Kidney capillary endothelial cell (primary cell): ENCODE measurements at regions not wholly inside any gene's neighbourhood (a gene's known extent, or its start where the extent isn't known, plus 50 kb on each side); places are given as distances from the start of the nearest gene placed in this dataset.

Experiments
- DNase-seq: peaks from one replicate; pipeline ENCODE4 v3.0.0-alpha.2; 2018; ENCODE audit warnings: low spot score

- DNase-seq = no peak
Observed at GRCh38 chr5:51908215-51908614, 525.0 kb downstream of the ISL1 start.

GRCh38 chr5:51944500-51945125 lies 561.4 kb downstream of the ISL1 start:
- DNase-seq = no peak

- DNase-seq = no peak
Observed at GRCh38 chr5:51958473-51958872, 575.2 kb downstream of the ISL1 start.

- DNase-seq = peak; percentile 22
Observed at GRCh38 chr5:51960617-51961121, 577.4 kb downstream of the ISL1 start.

GRCh38 chr5:51961154-51961562 lies 577.9 kb downstream of the ISL1 start:
- DNase-seq = no peak

GRCh38 chr5:51968756-51969155 lies 585.5 kb downstream of the ISL1 start:
- no peak for DNase-seq

- DNase-seq = no peak
Observed at GRCh38 chr5:51974834-51975233, 591.6 kb downstream of the ISL1 start.

GRCh38 chr5:51977014-51977413 lies 593.8 kb downstream of the ISL1 start:
- DNase-seq = no peak

- no peak for DNase-seq
Observed at GRCh38 chr5:51983161-51983560, 599.9 kb downstream of the ISL1 start.

GRCh38 chr5:51986733-51987132 lies 603.5 kb downstream of the ISL1 start:
- no peak for DNase-seq

- no peak for DNase-seq
Observed at GRCh38 chr5:51987239-51987638, 604.0 kb downstream of the ISL1 start.

- no peak for DNase-seq
Observed at GRCh38 chr5:51987669-51988209, 604.5 kb downstream of the ISL1 start.

GRCh38 chr5:51988634-51989033 lies 605.4 kb downstream of the ISL1 start:
- DNase-seq = no peak

- no peak for DNase-seq
Observed at GRCh38 chr5:51990241-51990640, 607.0 kb downstream of the ISL1 start.

- DNase-seq = no peak
Observed at GRCh38 chr5:51990661-51991180, 607.5 kb downstream of the ISL1 start.

- no peak for DNase-seq
Observed at GRCh38 chr5:51991940-51992339, 608.7 kb downstream of the ISL1 start.

GRCh38 chr5:51995773-51996306 lies 612.6 kb downstream of the ISL1 start:
- DNase-seq = no peak

GRCh38 chr5:51996356-51996861 lies 613.2 kb downstream of the ISL1 start:
- no peak for DNase-seq

- DNase-seq = no peak
Observed at GRCh38 chr5:51997500-51997899, 614.3 kb downstream of the ISL1 start.

- no peak for DNase-seq
Observed at GRCh38 chr5:51997949-51998348, 614.7 kb downstream of the ISL1 start.

GRCh38 chr5:52007230-52007858 lies 624.1 kb downstream of the ISL1 start:
- DNase-seq = peak; percentile 40

- no peak for DNase-seq
Observed at GRCh38 chr5:52010454-52010853, 627.2 kb downstream of the ISL1 start.

GRCh38 chr5:52013523-52013922 lies 630.3 kb downstream of the ISL1 start:
- no peak for DNase-seq
